Uterus (tissue), 3 donors: ENCODE measurements at regions not wholly inside any gene's neighbourhood (a gene's known extent, or its start where the extent isn't known, plus 50 kb on each side); places are given as distances from the start of the nearest gene placed in this dataset. TPM values are rescaled to one million over a fixed set of nuclear protein-coding genes. Genes with fewer than 3 reads are reported as not detected.

Experiments used
- DNase-seq, 2 donors: peaks; one replicate each; pipeline ENCODE4 v3.0.0-alpha.2; 2019 to 2020
- H3K27ac ChIP-seq, 2 donors: fragments of 200-600 bp; sonication (generic); 1 replicate in 1 of 2; 2 replicates in 1 of 2; pipeline ENCODE4 v1.5.1; 2016 to 2018
- H3K27me3 ChIP-seq, 2 donors: fragments of 200-600 bp; sonication (generic); one replicate each; pipeline ENCODE4 v1.5.1; 2018 to 2019; ENCODE audit warnings: control low read depth in 1 of 2
- H3K36me3 ChIP-seq, 2 donors: fragments of 200-600 bp; sonication (generic); one replicate each; pipeline ENCODE4 v1.5.1; 2019; ENCODE audit warnings: control low read depth in 1 of 2
- H3K4me1 ChIP-seq, 2 donors: fragments of 200-600 bp; sonication (generic); one replicate each; pipeline ENCODE4 v1.5.1; 2018 to 2019; ENCODE audit warnings: control low read depth in 1 of 2
- H3K4me3 ChIP-seq, 2 donors: fragments of 200-600 bp; sonication (generic); 1 replicate in 1 of 2; 2 replicates in 1 of 2; pipeline ENCODE4 v1.5.1; 2018 to 2019; ENCODE audit warnings: mild to moderate bottlenecking in 1 of 2
- H3K9me3 ChIP-seq, 2 donors: fragments of 200-600 bp; sonication (generic); one replicate each; pipeline ENCODE4 v1.5.1; 2019; ENCODE audit warnings: control low read depth in 1 of 2
- POLR2A ChIP-seq, 2 donors: fragments of 450-650 bp; IDR thresholded peaks; one replicate each; pipeline ENCODE4 v1.6.1; 2016; ENCODE audit warnings: antibody characterized with exemption in 2 of 2, mild to moderate bottlenecking in 1 of 2, moderate library complexity in 1 of 2
- intact Hi-C: fragments of 100-400 bp; cut with DNase I; formaldehyde crosslinking; loops from one replicate; pipeline ENCODE4 v1.15.1; 2023; ENCODE audit warnings: low total_unique reads
- small RNA-seq: library from RNA; depleted of rRNA; stranded (forward); fragments of <200 nt; gene quantifications from one replicate; pipeline ENCODE3, GENCODE V24; 2016
- TF ChIP-seq, protein P1 (sequence below), 4 experiments: fragments of 200-600 bp in 2 of 4; fragments of 450-650 bp in 2 of 4; sonication (generic) in 2 of 4; IDR thresholded peaks; one replicate each; pipeline ENCODE4 v1.5.1; 2016 to 2019; ENCODE audit warnings: antibody characterized with exemption in 4 of 4, mild to moderate bottlenecking in 2 of 4, moderate library complexity in 1 of 4
- donor health status: DM: yes; HTN: yes; CAD: no.

GRCh38 chr2:38128653-38129052 is 52.7 kb upstream of the CYP1B1 start:
- peak in 1 of 2 donors; percentile 52 for DNase-seq
- H3K9me3 ChIP-seq: no peaks in the 10 kb centered on the region
- no peaks in the 10 kb centered on the region for H3K4me1 ChIP-seq
- intact Hi-C loops: no loop called here
- no peaks in the 10 kb centered on the region for H3K27me3 ChIP-seq
- no peak overlapping the region for H3K4me3 ChIP-seq
- H3K27ac ChIP-seq: peak overlapping the region; percentile 28 to 44
- no peaks in the 10 kb centered on the region for H3K36me3 ChIP-seq
- no peak for TF ChIP-seq POLR2A (IDR thresholded peaks at IDR 0.05)
- TF ChIP-seq, protein P1, sequence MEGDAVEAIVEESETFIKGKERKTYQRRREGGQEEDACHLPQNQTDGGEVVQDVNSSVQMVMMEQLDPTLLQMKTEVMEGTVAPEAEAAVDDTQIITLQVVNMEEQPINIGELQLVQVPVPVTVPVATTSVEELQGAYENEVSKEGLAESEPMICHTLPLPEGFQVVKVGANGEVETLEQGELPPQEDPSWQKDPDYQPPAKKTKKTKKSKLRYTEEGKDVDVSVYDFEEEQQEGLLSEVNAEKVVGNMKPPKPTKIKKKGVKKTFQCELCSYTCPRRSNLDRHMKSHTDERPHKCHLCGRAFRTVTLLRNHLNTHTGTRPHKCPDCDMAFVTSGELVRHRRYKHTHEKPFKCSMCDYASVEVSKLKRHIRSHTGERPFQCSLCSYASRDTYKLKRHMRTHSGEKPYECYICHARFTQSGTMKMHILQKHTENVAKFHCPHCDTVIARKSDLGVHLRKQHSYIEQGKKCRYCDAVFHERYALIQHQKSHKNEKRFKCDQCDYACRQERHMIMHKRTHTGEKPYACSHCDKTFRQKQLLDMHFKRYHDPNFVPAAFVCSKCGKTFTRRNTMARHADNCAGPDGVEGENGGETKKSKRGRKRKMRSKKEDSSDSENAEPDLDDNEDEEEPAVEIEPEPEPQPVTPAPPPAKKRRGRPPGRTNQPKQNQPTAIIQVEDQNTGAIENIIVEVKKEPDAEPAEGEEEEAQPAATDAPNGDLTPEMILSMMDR (IDR thresholded peaks at IDR 0.05): no peak

GRCh38 chr2:38127277-38127676 is 51.3 kb upstream of the CYP1B1 start:
- intact Hi-C loops: no loop called here
- Histone ChIP-seq H3K27me3 (no peaks in the 10 kb centered on the region), H3K4me1 (no peaks in the 10 kb centered on the region), H3K9me3 (no peaks in the 10 kb centered on the region), H3K4me3 (no peak overlapping the region), H3K27ac (no peak overlapping the region), H3K36me3 (no peaks in the 10 kb centered on the region)
- no peak for TF ChIP-seq POLR2A (IDR thresholded peaks at IDR 0.05)
- TF ChIP-seq, protein P1 (IDR thresholded peaks at IDR 0.05): no peak
- no peak for DNase-seq

DNA sequence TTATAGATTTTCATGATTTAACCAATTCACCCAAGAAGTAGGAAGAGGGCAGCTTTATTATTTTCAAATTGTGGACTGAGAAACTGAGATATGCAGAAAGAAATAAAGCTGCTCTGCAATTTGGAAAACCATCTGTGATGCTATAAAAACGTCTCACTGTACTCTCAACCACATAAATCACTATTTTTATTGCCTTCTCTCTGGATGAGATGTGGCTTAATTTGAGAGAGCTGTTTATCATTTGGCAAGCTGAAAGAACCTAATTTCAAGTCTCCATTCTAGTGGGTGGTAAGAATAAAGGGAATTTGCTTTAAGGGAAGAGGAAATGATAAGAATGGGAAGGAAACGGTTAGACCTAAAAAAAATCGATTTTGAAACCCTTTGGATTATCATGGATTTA is 49.9 kb upstream of the CYP1B1 start:
- no peak for DNase-seq
- Histone ChIP-seq H3K4me3 (no peak overlapping the region), H3K27ac (peak overlapping the region; percentile 27 to 40), H3K9me3 (no peaks in the 10 kb centered on the region), H3K36me3 (no peaks in the 10 kb centered on the region), H3K4me1 (no peaks in the 10 kb centered on the region), H3K27me3 (no peaks in the 10 kb centered on the region)
- TF ChIP-seq, protein P1 (IDR thresholded peaks at IDR 0.05): no peak
- TF ChIP-seq POLR2A (IDR thresholded peaks at IDR 0.05): no peak
- intact Hi-C loops: no loop called here

Small RNAs in the stretch of these regions (small RNA-seq; reads per million reads assigned to genes)
- gene AC009229.3: not detected
- gene RNU6-951P: not detected
